ENCODE measurements at regions not wholly inside any gene's neighbourhood (a gene's known extent, or its start where the extent isn't known, plus 50 kb on each side); places are given as distances from the start of the nearest gene placed in this dataset.

DNA sequence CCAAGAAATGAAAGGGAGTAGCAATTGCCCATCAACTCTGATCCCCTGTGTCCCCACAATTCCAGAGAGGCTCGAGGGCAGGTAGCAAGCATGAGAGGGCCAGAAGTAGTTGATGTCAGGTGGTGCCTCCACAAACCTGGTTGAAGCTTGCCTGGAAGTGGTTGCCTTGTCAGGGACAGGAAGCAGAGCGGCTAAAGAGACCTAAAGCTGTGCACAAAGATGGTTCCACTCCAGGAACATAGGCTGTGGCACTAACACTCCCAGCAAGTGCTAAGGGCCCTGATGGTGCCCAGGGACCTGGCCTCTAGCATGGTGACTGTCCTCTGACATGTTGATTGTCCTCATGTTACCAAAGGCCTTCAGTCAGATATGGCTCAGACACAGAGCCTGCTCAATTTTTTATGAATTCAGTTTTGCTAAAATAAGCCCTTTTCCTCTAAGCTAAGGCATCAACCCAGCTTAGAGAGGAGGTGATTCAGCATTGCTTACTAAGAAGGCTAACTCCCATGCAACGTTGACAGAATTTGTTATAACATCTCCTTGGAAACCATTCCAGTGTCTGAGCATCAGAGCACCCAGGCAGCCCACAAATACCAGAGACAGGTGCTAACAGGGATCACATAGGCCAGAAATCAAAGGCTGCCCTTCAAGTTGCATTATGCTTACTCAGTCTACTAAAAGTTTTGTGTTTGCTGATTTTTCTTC is 196.3 kb upstream of the ARHGAP20 start:
- Histone ChIP-seq H3K79me2 (ENCODE audit: insufficient read depth, low read length) (no peaks in the 10 kb centered on the region), H3K9me3 (ENCODE audit: control insufficient read depth in 1 of 2, insufficient read depth in 1 of 2, low read depth in 1 of 2, low read length in 2 of 2) (no peaks in the 10 kb centered on the region), H3K27me3 (ENCODE audit: insufficient read depth, low read length) (peaks cover 38% of the 10 kb centered on the region), H3K9me2 (ENCODE audit: insufficient read depth) (no peaks in the 10 kb centered on the region), H4K20me1 (ENCODE audit: insufficient read depth) (no peaks in the 10 kb centered on the region), H3K27ac (ENCODE audit: low read depth, low read length) (no peak overlapping the region), H2AFZ (ENCODE audit: low read depth, low read length, poor library complexity, severe bottlenecking) (no peak overlapping the region), H3K4me1 (ENCODE audit: control insufficient read depth in 1 of 2, insufficient read depth in 2 of 2, low read length in 2 of 2) (no peaks in the 10 kb centered on the region), H3K4me2 (ENCODE audit: low read length) (no peak overlapping the region), H3K36me3 (ENCODE audit: control insufficient read depth in 1 of 2, insufficient read depth in 2 of 2, low read length in 2 of 2) (no peaks in the 10 kb centered on the region), H3K4me3 (replicated peaks in 1 of 2; ENCODE audit: low read depth in 1 of 2, low read length in 2 of 2) (no peak overlapping the region), H3K9ac (ENCODE audit: low read length) (no peak overlapping the region)
- TF ChIP-seq YY1 (IDR thresholded peaks at IDR 0.05; ENCODE audit: extremely low read depth, insufficient replicate concordance, low read depth, low read length) = no peak
- TF ChIP-seq, protein P1, sequence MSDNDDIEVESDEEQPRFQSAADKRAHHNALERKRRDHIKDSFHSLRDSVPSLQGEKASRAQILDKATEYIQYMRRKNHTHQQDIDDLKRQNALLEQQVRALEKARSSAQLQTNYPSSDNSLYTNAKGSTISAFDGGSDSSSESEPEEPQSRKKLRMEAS (IDR thresholded peaks at IDR 0.05) = no peak
- TF ChIP-seq SP1 (IDR thresholded peaks at IDR 0.05; ENCODE audit: low read depth) = no peak
- TF ChIP-seq EGR1 (IDR thresholded peaks at IDR 0.05; ENCODE audit: low read depth) = no peak
- TF ChIP-seq RAD21 (IDR thresholded peaks at IDR 0.05; ENCODE audit: low read depth) = no peak
- TF ChIP-seq TCF7L2 (IDR thresholded peaks at IDR 0.05; ENCODE audit: borderline replicate concordance, extremely low read depth, insufficient read depth, insufficient read length) = no peak
- TF ChIP-seq, protein P2, sequence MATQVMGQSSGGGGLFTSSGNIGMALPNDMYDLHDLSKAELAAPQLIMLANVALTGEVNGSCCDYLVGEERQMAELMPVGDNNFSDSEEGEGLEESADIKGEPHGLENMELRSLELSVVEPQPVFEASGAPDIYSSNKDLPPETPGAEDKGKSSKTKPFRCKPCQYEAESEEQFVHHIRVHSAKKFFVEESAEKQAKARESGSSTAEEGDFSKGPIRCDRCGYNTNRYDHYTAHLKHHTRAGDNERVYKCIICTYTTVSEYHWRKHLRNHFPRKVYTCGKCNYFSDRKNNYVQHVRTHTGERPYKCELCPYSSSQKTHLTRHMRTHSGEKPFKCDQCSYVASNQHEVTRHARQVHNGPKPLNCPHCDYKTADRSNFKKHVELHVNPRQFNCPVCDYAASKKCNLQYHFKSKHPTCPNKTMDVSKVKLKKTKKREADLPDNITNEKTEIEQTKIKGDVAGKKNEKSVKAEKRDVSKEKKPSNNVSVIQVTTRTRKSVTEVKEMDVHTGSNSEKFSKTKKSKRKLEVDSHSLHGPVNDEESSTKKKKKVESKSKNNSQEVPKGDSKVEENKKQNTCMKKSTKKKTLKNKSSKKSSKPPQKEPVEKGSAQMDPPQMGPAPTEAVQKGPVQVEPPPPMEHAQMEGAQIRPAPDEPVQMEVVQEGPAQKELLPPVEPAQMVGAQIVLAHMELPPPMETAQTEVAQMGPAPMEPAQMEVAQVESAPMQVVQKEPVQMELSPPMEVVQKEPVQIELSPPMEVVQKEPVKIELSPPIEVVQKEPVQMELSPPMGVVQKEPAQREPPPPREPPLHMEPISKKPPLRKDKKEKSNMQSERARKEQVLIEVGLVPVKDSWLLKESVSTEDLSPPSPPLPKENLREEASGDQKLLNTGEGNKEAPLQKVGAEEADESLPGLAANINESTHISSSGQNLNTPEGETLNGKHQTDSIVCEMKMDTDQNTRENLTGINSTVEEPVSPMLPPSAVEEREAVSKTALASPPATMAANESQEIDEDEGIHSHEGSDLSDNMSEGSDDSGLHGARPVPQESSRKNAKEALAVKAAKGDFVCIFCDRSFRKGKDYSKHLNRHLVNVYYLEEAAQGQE (IDR thresholded peaks at IDR 0.05; ENCODE audit: low read depth) = no peak
- no peak for TF ChIP-seq EZH2 (IDR thresholded peaks at IDR 0.05)
- TF ChIP-seq, protein P3, sequence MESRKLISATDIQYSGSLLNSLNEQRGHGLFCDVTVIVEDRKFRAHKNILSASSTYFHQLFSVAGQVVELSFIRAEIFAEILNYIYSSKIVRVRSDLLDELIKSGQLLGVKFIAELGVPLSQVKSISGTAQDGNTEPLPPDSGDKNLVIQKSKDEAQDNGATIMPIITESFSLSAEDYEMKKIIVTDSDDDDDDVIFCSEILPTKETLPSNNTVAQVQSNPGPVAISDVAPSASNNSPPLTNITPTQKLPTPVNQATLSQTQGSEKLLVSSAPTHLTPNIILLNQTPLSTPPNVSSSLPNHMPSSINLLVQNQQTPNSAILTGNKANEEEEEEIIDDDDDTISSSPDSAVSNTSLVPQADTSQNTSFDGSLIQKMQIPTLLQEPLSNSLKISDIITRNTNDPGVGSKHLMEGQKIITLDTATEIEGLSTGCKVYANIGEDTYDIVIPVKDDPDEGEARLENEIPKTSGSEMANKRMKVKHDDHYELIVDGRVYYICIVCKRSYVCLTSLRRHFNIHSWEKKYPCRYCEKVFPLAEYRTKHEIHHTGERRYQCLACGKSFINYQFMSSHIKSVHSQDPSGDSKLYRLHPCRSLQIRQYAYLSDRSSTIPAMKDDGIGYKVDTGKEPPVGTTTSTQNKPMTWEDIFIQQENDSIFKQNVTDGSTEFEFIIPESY (IDR thresholded peaks at IDR 0.05; ENCODE audit: extremely low read depth, insufficient replicate concordance, low read length) = no peak
- ATAC-seq (no peak), DNase-seq (ENCODE audit: low read depth, low spot score) (no peak)
- POLR2A ChIA-PET = no interaction called here
- RAD21 ChIA-PET (ENCODE audit: low non-redundant PET in 1 of 2, low total read pairs in 2 of 2, uncharacterized antibody in 2 of 2, unreplicated experiment in 2 of 2) = no interaction called here
- intact Hi-C loops (cut with micrococcal nuclease) = no loop called here
- BruUV-seq (replicated peaks) = no TSS peak
- CTCF ChIA-PET = no interaction called here
